Peyer's patch (tissue), 4 donors: ENCODE measurements at regions not wholly inside any gene's neighbourhood (a gene's known extent, or its start where the extent isn't known, plus 50 kb on each side); places are given as distances from the start of the nearest gene placed in this dataset.

Experiments used
- POLR2A ChIP-seq, 2 donors: fragments of 450-650 bp; IDR thresholded peaks; one replicate each; pipeline ENCODE4 v1.5.1; 2017; ENCODE audit warnings: antibody characterized with exemption in 2 of 2, mild to moderate bottlenecking in 2 of 2, moderate library complexity in 2 of 2
- TF ChIP-seq, protein P1 (sequence below), 6 experiments: fragments of 450-650 bp in 4 of 6; fragments of 200-600 bp in 2 of 6; sonication (generic) in 1 of 6; IDR thresholded peaks; one replicate each; pipeline ENCODE4 v1.5.1; 2017 to 2019; ENCODE audit warnings: antibody characterized with exemption in 6 of 6, mild to moderate bottlenecking in 3 of 6, moderate library complexity in 1 of 6

DNA sequence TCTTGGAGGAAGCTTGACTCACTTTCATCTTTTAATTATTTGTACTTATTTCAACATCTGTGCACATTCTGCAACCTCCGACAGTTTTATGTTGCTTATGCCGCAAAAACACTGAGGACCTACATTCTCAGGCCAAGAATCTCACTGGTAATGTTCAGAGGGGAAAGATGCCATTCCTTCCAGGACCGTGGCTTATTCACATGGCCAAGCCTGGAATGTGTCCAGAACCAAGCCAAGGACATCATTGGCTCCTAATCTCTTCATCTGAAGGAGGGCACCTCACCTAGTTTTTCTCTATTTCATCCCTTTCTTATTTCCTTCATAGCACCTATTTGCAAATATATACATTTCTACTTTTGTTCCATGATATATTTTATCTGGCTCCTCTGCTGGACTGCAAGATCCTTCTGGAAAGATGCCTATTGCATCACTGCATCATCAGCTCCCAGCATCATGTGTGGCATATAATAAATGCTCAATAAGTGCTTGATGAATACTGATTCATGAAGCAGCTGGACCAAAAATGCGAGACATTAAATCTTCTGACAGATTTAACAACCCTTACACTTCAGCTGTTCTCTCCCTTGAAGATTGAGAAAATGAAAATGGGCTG is 377.1 kb downstream of the TNS1 start:
- TF ChIP-seq, protein P1, sequence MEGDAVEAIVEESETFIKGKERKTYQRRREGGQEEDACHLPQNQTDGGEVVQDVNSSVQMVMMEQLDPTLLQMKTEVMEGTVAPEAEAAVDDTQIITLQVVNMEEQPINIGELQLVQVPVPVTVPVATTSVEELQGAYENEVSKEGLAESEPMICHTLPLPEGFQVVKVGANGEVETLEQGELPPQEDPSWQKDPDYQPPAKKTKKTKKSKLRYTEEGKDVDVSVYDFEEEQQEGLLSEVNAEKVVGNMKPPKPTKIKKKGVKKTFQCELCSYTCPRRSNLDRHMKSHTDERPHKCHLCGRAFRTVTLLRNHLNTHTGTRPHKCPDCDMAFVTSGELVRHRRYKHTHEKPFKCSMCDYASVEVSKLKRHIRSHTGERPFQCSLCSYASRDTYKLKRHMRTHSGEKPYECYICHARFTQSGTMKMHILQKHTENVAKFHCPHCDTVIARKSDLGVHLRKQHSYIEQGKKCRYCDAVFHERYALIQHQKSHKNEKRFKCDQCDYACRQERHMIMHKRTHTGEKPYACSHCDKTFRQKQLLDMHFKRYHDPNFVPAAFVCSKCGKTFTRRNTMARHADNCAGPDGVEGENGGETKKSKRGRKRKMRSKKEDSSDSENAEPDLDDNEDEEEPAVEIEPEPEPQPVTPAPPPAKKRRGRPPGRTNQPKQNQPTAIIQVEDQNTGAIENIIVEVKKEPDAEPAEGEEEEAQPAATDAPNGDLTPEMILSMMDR (IDR thresholded peaks at IDR 0.05) = no peak
- TF ChIP-seq POLR2A (IDR thresholded peaks at IDR 0.05) = no peak
